HEK293 (cell line): ENCODE measurements at regions not wholly inside any gene's neighbourhood (a gene's known extent, or its start where the extent isn't known, plus 50 kb on each side); places are given as distances from the start of the nearest gene placed in this dataset.

Experiments used
- CTCF ChIA-PET: fragments of 350-600 bp; formaldehyde crosslinking; extraction: SDS; loops from one replicate; lab custom pipeline; 2021; ENCODE audit warnings: antibody characterized with exemption; lab: Yijun Ruan, JAX
- POLR2A ChIA-PET: fragments of 300-600 bp; formaldehyde crosslinking; extraction: SDS; loops from one replicate; lab custom pipeline; 2020; ENCODE audit warnings: antibody characterized with exemption, inconsistent platforms; lab: Yijun Ruan, JAX
- H3K27ac ChIP-seq: fragments of 200-500 bp; sonication (Bioruptor generic); 2 replicates; pipeline ENCODE4 v1.5.1; 2014; ENCODE audit warnings: low read depth, low read length, control low read depth, inconsistent platforms; ENCODE audit errors: extremely low read depth
- H3K36me3 ChIP-seq, 2 experiments: fragments of 200-500 bp in 1 of 2; sonication (Bioruptor generic) in 1 of 2; 1 replicate in 1 of 2; 2 replicates in 1 of 2; pipeline ENCODE4 v1.5.1; 2014 to 2017; ENCODE audit warnings: inconsistent platforms in 2 of 2, low read length in 2 of 2; ENCODE audit not compliant: control insufficient read depth in 2 of 2, insufficient read depth in 1 of 2
- H3K4me1 ChIP-seq: fragments of 200-500 bp; sonication (Bioruptor generic); 2 replicates; pipeline ENCODE4 v1.5.1; 2014; ENCODE audit warnings: mild to moderate bottlenecking, low read length, inconsistent platforms; ENCODE audit not compliant: control insufficient read depth, insufficient read depth
- H3K4me3 ChIP-seq: 2 replicates; pipeline ENCODE4 v1.5.1; 2011; ENCODE audit warnings: low read depth, mild to moderate bottlenecking, control low read depth, low read length, moderate library complexity
- H3K9me3 ChIP-seq: fragments of 200-500 bp; sonication (Bioruptor generic); 2 replicates; pipeline ENCODE4 v1.5.1; 2014; ENCODE audit warnings: low read depth, low read length, inconsistent platforms; ENCODE audit not compliant: control insufficient read depth, insufficient read depth
- BCL11B ChIP-seq: fragments of 450-650 bp; formaldehyde crosslinking; IDR thresholded peaks from 2 replicates; pipeline ENCODE4 v1.5.1; 2016; ENCODE audit warnings: low read depth, missing biosample characterization, missing genetic modification characterization
- FEZF1 ChIP-seq: fragments of 450-650 bp; formaldehyde crosslinking; IDR thresholded peaks from 2 replicates; pipeline ENCODE4 v1.5.1; 2016; ENCODE audit warnings: missing biosample characterization, missing genetic modification characterization
- INSM2 ChIP-seq: fragments of 450-650 bp; formaldehyde crosslinking; IDR thresholded peaks from 2 replicates; pipeline ENCODE4 v1.5.1; 2016; ENCODE audit warnings: missing biosample characterization, missing genetic modification characterization
- OVOL3 ChIP-seq: fragments of 450-650 bp; formaldehyde crosslinking; IDR thresholded peaks from 2 replicates; pipeline ENCODE4 v1.5.1; 2016; ENCODE audit warnings: missing biosample characterization, missing genetic modification characterization
- PRDM10 ChIP-seq: fragments of 450-650 bp; formaldehyde crosslinking; IDR thresholded peaks from 2 replicates; pipeline ENCODE4 v1.5.1; 2016; ENCODE audit warnings: missing biosample characterization, missing genetic modification characterization
- PRDM6 ChIP-seq: fragments of 450-650 bp; formaldehyde crosslinking; IDR thresholded peaks from 2 replicates; pipeline ENCODE4 v1.5.1; 2017; ENCODE audit warnings: missing biosample characterization, missing genetic modification characterization
- YY1 ChIP-seq: fragments of 450-650 bp; formaldehyde crosslinking; IDR thresholded peaks from 2 replicates; pipeline ENCODE4 v1.5.1; 2018; ENCODE audit warnings: missing biosample characterization, missing genetic modification characterization
- ZBTB48 ChIP-seq: fragments of 450-650 bp; formaldehyde crosslinking; IDR thresholded peaks from 2 replicates; pipeline ENCODE4 v1.5.1; 2016; ENCODE audit warnings: missing biosample characterization, missing genetic modification characterization
- ZEB2 ChIP-seq: fragments of 450-650 bp; formaldehyde crosslinking; IDR thresholded peaks from 2 replicates; pipeline ENCODE4 v1.5.1; 2016; ENCODE audit warnings: missing biosample characterization, missing genetic modification characterization
- ZNF10 ChIP-seq: fragments of 450-650 bp; formaldehyde crosslinking; IDR thresholded peaks from 2 replicates; pipeline ENCODE4 v1.5.1; 2017; ENCODE audit warnings: missing biosample characterization, missing genetic modification characterization
- ZNF146 ChIP-seq: fragments of 450-650 bp; formaldehyde crosslinking; IDR thresholded peaks from 2 replicates; pipeline ENCODE4 v1.5.1; 2016; ENCODE audit warnings: missing biosample characterization, missing genetic modification characterization
- ZNF366 ChIP-seq: fragments of 450-650 bp; formaldehyde crosslinking; conservative IDR thresholded peaks from 2 replicates; pipeline ENCODE4 v1.5.1; 2016; ENCODE audit warnings: missing biosample characterization, missing genetic modification characterization
- ZNF394 ChIP-seq: fragments of 450-650 bp; formaldehyde crosslinking; IDR thresholded peaks from 2 replicates; pipeline ENCODE4 v1.5.1; 2016; ENCODE audit warnings: missing biosample characterization, missing genetic modification characterization, mild to moderate bottlenecking, moderate library complexity, borderline replicate concordance
- ZNF501 ChIP-seq: fragments of 450-650 bp; formaldehyde crosslinking; IDR thresholded peaks from 2 replicates; pipeline ENCODE4 v1.5.1; 2016; ENCODE audit warnings: missing biosample characterization, missing genetic modification characterization
- ZNF544 ChIP-seq: fragments of 450-650 bp; formaldehyde crosslinking; IDR thresholded peaks from 2 replicates; pipeline ENCODE4 v1.5.0; 2017; ENCODE audit warnings: missing biosample characterization, missing genetic modification characterization
- ZNF548 ChIP-seq: fragments of 450-650 bp; formaldehyde crosslinking; IDR thresholded peaks from 2 replicates; pipeline ENCODE4 v1.5.1; 2016; ENCODE audit warnings: missing biosample characterization, missing genetic modification characterization
- ZNF610 ChIP-seq: fragments of 450-650 bp; formaldehyde crosslinking; IDR thresholded peaks from 2 replicates; pipeline ENCODE4 v1.5.1; 2016; ENCODE audit warnings: missing biosample characterization, missing genetic modification characterization, borderline replicate concordance
- ZNF629 ChIP-seq: fragments of 450-650 bp; formaldehyde crosslinking; IDR thresholded peaks from 2 replicates; pipeline ENCODE4 v1.5.1; 2017; ENCODE audit warnings: missing biosample characterization, missing genetic modification characterization
- TF ChIP-seq, protein P1 (sequence below): fragments of 450-650 bp; formaldehyde crosslinking; IDR thresholded peaks from 2 replicates; pipeline ENCODE4 v1.5.1; 2016; ENCODE audit warnings: missing biosample characterization, missing genetic modification characterization
- TF ChIP-seq, protein P2 (sequence below): fragments of 450-650 bp; IDR thresholded peaks from 2 replicates; pipeline ENCODE4 v1.5.1; 2018; ENCODE audit warnings: missing biosample characterization, mild to moderate bottlenecking, missing genetic modification characterization

DNA sequence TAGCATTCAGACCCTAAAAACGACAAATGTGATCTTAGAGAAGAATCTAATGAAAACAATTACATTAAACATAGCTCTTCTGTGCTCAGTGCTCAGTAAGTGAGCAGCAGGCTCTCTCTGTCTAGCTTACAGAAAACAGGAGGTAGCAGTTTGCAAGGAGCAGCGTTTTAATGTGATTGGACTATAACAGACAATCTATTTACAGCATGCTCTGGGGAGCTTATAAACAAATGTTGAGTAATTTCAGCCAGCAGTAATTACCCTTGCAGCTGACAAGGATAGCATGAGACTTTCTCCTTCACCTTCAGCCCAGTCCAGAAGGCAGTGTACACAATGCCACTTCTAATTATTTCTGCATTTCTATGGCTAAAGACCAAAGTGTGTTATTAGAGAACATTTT, 270.4 kb downstream of the FIGN start:
- Histone ChIP-seq H3K27ac (no peak overlapping the region), H3K4me1 (no peaks in the 10 kb centered on the region), H3K36me3 (no peaks in the 10 kb centered on the region), H3K9me3 (no peaks in the 10 kb centered on the region)
- ChIA-PET POLR2A (no interaction called here), CTCF (interaction anchor here (0.5 to 0.7 kb wide), 2 partner anchors 270 to 932 kb away, joined by 3 to 5 read pairs; partner anchors contain the start of gene FIGN)
- TF ChIP-seq, protein P1, sequence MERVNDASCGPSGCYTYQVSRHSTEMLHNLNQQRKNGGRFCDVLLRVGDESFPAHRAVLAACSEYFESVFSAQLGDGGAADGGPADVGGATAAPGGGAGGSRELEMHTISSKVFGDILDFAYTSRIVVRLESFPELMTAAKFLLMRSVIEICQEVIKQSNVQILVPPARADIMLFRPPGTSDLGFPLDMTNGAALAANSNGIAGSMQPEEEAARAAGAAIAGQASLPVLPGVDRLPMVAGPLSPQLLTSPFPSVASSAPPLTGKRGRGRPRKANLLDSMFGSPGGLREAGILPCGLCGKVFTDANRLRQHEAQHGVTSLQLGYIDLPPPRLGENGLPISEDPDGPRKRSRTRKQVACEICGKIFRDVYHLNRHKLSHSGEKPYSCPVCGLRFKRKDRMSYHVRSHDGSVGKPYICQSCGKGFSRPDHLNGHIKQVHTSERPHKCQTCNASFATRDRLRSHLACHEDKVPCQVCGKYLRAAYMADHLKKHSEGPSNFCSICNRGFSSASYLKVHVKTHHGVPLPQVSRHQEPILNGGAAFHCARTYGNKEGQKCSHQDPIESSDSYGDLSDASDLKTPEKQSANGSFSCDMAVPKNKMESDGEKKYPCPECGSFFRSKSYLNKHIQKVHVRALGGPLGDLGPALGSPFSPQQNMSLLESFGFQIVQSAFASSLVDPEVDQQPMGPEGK (tag by site-specific recombination): no peak
- TF ChIP-seq, protein P2, sequence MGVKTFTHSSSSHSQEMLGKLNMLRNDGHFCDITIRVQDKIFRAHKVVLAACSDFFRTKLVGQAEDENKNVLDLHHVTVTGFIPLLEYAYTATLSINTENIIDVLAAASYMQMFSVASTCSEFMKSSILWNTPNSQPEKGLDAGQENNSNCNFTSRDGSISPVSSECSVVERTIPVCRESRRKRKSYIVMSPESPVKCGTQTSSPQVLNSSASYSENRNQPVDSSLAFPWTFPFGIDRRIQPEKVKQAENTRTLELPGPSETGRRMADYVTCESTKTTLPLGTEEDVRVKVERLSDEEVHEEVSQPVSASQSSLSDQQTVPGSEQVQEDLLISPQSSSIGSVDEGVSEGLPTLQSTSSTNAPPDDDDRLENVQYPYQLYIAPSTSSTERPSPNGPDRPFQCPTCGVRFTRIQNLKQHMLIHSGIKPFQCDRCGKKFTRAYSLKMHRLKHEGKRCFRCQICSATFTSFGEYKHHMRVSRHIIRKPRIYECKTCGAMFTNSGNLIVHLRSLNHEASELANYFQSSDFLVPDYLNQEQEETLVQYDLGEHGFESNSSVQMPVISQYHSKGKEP (tag by site-specific recombination): 0 out of 2 replicates have a peak, but pooled peaks have one; percentile 22
- no peak for TF ChIP-seq ZNF501 (tag by site-specific recombination)
- TF ChIP-seq ZNF544 (tag by site-specific recombination): no peak
- TF ChIP-seq ZNF366: no peak
- 0 out of 2 replicates have a peak, but pooled peaks have one; percentile 15 for TF ChIP-seq FEZF1 (tag by site-specific recombination)
- TF ChIP-seq ZNF10 (tag by site-specific recombination): no peak
- no peak for TF ChIP-seq ZNF394 (tag by site-specific recombination)
- no peak for TF ChIP-seq BCL11B (tag by site-specific recombination)
- TF ChIP-seq, all 188 proteins: peak for 2
- H3K4me3 ChIP-seq: no peak overlapping the region

GRCh38 chr2:163463411-163463810, 272.4 kb downstream of the FIGN start:
- POLR2A ChIA-PET: no interaction called here

DNA sequence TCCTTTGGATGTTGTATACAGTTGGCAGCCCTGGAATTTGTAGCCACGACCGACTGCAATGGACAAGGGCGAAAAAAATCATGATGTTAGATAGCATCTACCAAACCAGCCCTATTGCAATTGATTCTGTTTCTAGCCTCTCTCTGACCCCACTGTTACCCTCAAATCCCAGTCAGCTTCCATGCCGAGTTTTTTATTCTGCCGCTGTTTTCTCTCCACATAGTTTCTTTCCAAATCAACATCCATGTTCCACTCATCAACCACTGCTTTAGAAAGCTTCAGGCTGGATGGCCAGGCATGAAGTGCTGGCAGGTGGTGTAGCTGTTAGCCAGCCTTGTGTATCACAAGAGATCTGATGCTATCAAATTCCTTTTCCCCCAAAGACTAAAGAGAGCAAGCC, 272.8 kb downstream of the FIGN start:
- TF ChIP-seq ZEB2 (tag by site-specific recombination) (no peak), YY1 (tag by site-specific recombination) (no peak), PRDM6 (tag by site-specific recombination) (no peak), ZNF548 (tag by site-specific recombination) (0 out of 2 replicates have a peak, but pooled peaks have one; percentile 44), ZNF629 (tag by site-specific recombination) (no peak), ZNF146 (tag by site-specific recombination) (no peak), ZBTB48 (no peak), PRDM10 (tag by site-specific recombination) (no peak)
- Histone ChIP-seq H3K9me3 (no peaks in the 10 kb centered on the region), H3K4me3 (no peak overlapping the region), H3K27ac (no peak overlapping the region), H3K4me1 (no peaks in the 10 kb centered on the region), H3K36me3 (no peaks in the 10 kb centered on the region)
- ChIA-PET POLR2A (no interaction called here), CTCF (no interaction called here)

More at GRCh38 chr2:163463411-163463810, 272.4 kb downstream of the FIGN start:
- no peak for TF ChIP-seq INSM2
- no peak for TF ChIP-seq OVOL3 (tag by site-specific recombination)
- no peak for TF ChIP-seq ZNF610 (tag by site-specific recombination)
- no peak for TF ChIP-seq ZEB2 (tag by site-specific recombination)
- Histone ChIP-seq H3K4me3 (no peak overlapping the region), H3K4me1 (no peaks in the 10 kb centered on the region), H3K36me3 (no peaks in the 10 kb centered on the region), H3K9me3 (no peaks in the 10 kb centered on the region), H3K27ac (no peak overlapping the region)
- CTCF ChIA-PET: interaction anchor here (0.6 to 0.7 kb wide), 2 partner anchors 106 to 110 kb away, joined by 3 to 5 read pairs; no protein-coding TSS in a partner anchor
